ENCODE measurements at regions not wholly inside any gene's neighbourhood (a gene's known extent, or its start where the extent isn't known, plus 50 kb on each side); places are given as distances from the start of the nearest gene placed in this dataset.

- DNase-seq, result no peak
These were observed 528.4 kb upstream of the PROK2 start for GRCh38 chr3:72313308-72313707.

- no peak for DNase-seq
These were observed 527.4 kb upstream of the PROK2 start for GRCh38 chr3:72312339-72312738.

GRCh38 chr3:72311425-72311824, 526.5 kb upstream of the PROK2 start:
- no peak for DNase-seq

- peak; percentile 6 for DNase-seq
These were observed 525.8 kb upstream of the PROK2 start for GRCh38 chr3:72310419-72311380.

- DNase-seq, result no peak
These were observed 524.9 kb upstream of the PROK2 start for GRCh38 chr3:72309661-72310418.

- no peak for DNase-seq
These were observed 523.7 kb upstream of the PROK2 start for GRCh38 chr3:72308641-72309040.

GRCh38 chr3:72307438-72308115, 522.6 kb upstream of the PROK2 start:
- DNase-seq, result no peak

GRCh38 chr3:72306800-72307341, 521.9 kb upstream of the PROK2 start:
- DNase-seq, result no peak

- DNase-seq, result no peak
These were observed 519.0 kb upstream of the PROK2 start for GRCh38 chr3:72303926-72304325.

- DNase-seq, result no peak
These were observed 516.8 kb upstream of the PROK2 start for GRCh38 chr3:72301779-72302178.

GRCh38 chr3:72300621-72301020, 515.7 kb upstream of the PROK2 start:
- no peak for DNase-seq

- DNase-seq, result no peak
These were observed 514.9 kb upstream of the PROK2 start for GRCh38 chr3:72299823-72300222.

GRCh38 chr3:72299321-72299802, 514.4 kb upstream of the PROK2 start:
- DNase-seq, result no peak

GRCh38 chr3:72298201-72299152, 513.5 kb upstream of the PROK2 start:
- DNase-seq, result no peak

- DNase-seq, result no peak
These were observed 512.5 kb upstream of the PROK2 start for GRCh38 chr3:72297481-72297880.

- no peak for DNase-seq
These were observed 511.6 kb upstream of the PROK2 start for GRCh38 chr3:72296477-72297111.

GRCh38 chr3:72295962-72296450, 511.1 kb upstream of the PROK2 start:
- no peak for DNase-seq

- DNase-seq, result no peak
These were observed 510.5 kb upstream of the PROK2 start for GRCh38 chr3:72295276-72295961.

GRCh38 chr3:72290859-72291638, 506.1 kb upstream of the PROK2 start:
- DNase-seq, result no peak

- no peak for DNase-seq
These were observed 504.7 kb upstream of the PROK2 start for GRCh38 chr3:72289692-72290071.

Measured in activated naive CD4-positive, alpha-beta T cell treated with Interleukin-2 at 50 U/mL for 16 hours (primary cell).